ENCODE measurements at regions not wholly inside any gene's neighbourhood (a gene's known extent, or its start where the extent isn't known, plus 50 kb on each side); places are given as distances from the start of the nearest gene placed in this dataset.

GRCh38 chr7:52980129-52980528 lies 55.3 kb upstream of the POM121L12 start:
- CTCF ChIA-PET = no interaction called here
- DNase-seq (ENCODE audit: extremely low spot score) = no peak
- POLR2A ChIA-PET = no interaction called here
- TF ChIP-seq CTCF (IDR thresholded peaks at IDR 0.05; ENCODE audit: control extremely low read depth, extremely low read depth, low read depth, missing control alignments) = no peak

- ChIA-PET POLR2A (no interaction called here), CTCF (no interaction called here)
- no peak for TF ChIP-seq CTCF (IDR thresholded peaks at IDR 0.05; ENCODE audit: control extremely low read depth, extremely low read depth, low read depth, missing control alignments)
- no peak for DNase-seq (ENCODE audit: extremely low spot score)
Observed at GRCh38 chr7:52973126-52973525, 62.3 kb upstream of the POM121L12 start.

- ChIA-PET POLR2A (no interaction called here), CTCF (no interaction called here)
- TF ChIP-seq CTCF (IDR thresholded peaks at IDR 0.05; ENCODE audit: control extremely low read depth, extremely low read depth, low read depth, missing control alignments) = no peak
- DNase-seq (ENCODE audit: extremely low spot score) = no peak
Observed at GRCh38 chr7:52962402-52963076, 72.9 kb upstream of the POM121L12 start.

DNA sequence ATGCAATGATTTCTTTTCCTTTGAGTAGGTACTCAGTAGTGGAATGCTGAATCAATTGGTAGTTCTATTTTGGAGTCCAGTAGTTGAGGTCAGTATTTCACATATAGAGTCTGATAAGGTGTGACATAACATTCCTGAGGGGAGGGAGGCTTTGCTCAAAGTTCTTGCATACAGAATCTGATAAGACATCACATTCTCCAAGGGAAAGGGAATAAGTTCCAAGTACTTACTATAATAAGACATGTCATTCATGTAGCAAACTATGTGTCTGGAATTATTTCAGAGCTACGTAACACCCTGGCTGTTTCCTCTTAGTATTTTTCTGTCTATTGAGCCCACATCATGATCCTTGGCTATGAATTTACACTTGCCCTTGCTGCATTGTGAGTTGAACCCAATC lies 74.3 kb upstream of the POM121L12 start:
- POLR2A ChIA-PET = no interaction called here
- no peak for DNase-seq (ENCODE audit: extremely low spot score)
- TF ChIP-seq CTCF (IDR thresholded peaks at IDR 0.05; ENCODE audit: control extremely low read depth, extremely low read depth, low read depth, missing control alignments) = no peak
- CTCF ChIA-PET = no interaction called here

DNA sequence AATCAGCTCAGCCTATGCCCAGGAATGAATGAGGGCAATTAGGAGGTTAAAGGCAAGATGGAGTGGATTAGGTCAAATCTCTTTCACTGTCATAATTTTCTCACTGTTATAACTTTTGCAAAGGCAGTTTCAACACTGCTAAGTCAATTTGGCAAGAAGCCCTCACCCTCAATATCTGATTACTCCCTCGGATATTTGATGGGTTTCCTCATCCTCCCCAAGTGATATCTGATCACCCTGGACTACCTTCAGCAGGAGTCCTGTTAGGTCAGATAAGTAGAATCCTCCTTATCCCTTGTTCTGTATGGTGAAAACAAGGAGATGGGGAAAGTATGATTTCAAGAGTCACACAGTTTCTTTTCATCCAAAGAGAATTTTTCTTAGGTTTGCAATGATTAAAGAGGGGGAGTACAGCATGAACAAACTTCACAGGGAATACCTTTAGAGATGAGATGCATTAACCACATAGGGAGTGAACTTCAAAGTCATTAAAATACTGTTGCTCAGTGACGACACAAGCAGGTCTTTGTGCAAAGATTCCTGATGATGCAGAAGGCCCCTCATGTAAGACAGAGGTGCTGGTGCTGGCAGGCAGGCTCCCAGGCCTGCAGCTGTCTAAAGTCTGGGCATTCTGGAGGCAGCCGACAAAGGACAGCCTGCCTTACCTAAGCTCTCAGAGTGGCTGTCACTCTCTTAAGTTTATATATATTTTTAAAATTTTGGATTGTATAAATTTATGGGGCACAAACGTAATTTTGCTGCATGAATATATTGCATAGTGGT lies 75.4 kb upstream of the POM121L12 start:
- ChIA-PET POLR2A (no interaction called here), CTCF (no interaction called here)
- TF ChIP-seq CTCF (IDR thresholded peaks at IDR 0.05; ENCODE audit: control extremely low read depth, extremely low read depth, low read depth, missing control alignments) = no peak
- no peak for DNase-seq (ENCODE audit: extremely low spot score)

DNA sequence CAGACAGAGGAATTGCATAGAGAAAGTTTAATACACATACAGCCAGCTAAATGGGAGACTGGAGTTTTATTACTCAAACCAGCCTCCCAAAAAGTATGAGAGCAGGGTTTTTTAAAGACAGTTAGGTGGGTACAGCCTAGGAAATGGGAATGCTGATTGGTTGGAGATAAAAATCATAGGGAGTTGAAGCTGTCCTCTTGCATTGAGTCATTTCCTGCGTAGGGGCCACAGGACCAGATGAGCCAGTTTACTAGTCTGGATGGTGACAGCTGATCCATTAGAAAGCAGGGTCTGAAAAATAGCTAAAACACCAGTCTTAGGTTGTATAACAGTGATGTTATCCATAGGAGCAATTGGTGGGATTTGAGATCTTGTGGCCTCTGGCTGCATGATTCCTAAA lies 76.1 kb upstream of the POM121L12 start:
- ChIA-PET CTCF (no interaction called here), POLR2A (no interaction called here)

More for the DNA sequence above, 76.1 kb upstream of the POM121L12 start:
- no peak for DNase-seq (ENCODE audit: extremely low spot score)
- TF ChIP-seq CTCF (IDR thresholded peaks at IDR 0.05; ENCODE audit: control extremely low read depth, extremely low read depth, low read depth, missing control alignments) = no peak
